AG09309 (cell line): ENCODE measurements at regions not wholly inside any gene's neighbourhood (a gene's known extent, or its start where the extent isn't known, plus 50 kb on each side); places are given as distances from the start of the nearest gene placed in this dataset.

Source experiments
- DNase-seq: peaks from one replicate; pipeline ENCODE4 v3.0.0-alpha.2; 2010; ENCODE audit warnings: low read depth
- H3K4me3 ChIP-seq: 2 replicates; pipeline ENCODE4 v1.5.1; 2011; ENCODE audit warnings: mild to moderate bottlenecking, low read depth, low read length, moderate library complexity; ENCODE audit not compliant: control insufficient read depth
- CTCF ChIP-seq: IDR thresholded peaks from 2 replicates; pipeline ENCODE4 v1.5.1; 2011; ENCODE audit warnings: mild to moderate bottlenecking, low read depth, low read length, inconsistent platforms; ENCODE audit not compliant: insufficient read depth, control insufficient read depth; ENCODE audit errors: missing control alignments

- no peak for DNase-seq
Observed at GRCh38 chr5:167839065-167839464, 452.4 kb upstream of the WWC1 start.

GRCh38 chr5:167840527-167841130 is 450.8 kb upstream of the WWC1 start:
- H3K4me3 ChIP-seq, result no peak overlapping the region
- TF ChIP-seq CTCF, result no peak
- no peak for DNase-seq

More at GRCh38 chr5:167839065-167839464, 452.4 kb upstream of the WWC1 start:
- no peak overlapping the region for H3K4me3 ChIP-seq
- TF ChIP-seq CTCF, result no peak

- H3K4me3 ChIP-seq, result no peak overlapping the region
- no peak for TF ChIP-seq CTCF
- no peak for DNase-seq
Observed at GRCh38 chr5:167843881-167844572, 447.4 kb upstream of the WWC1 start.

- no peak for TF ChIP-seq CTCF
- no peak for DNase-seq
Observed at GRCh38 chr5:167845952-167846351, 445.5 kb upstream of the WWC1 start.

GRCh38 chr5:167849874-167850273 is 441.6 kb upstream of the WWC1 start:
- no peak for DNase-seq
- no peak overlapping the region for H3K4me3 ChIP-seq
- TF ChIP-seq CTCF, result no peak

More at GRCh38 chr5:167845952-167846351, 445.5 kb upstream of the WWC1 start:
- no peak overlapping the region for H3K4me3 ChIP-seq

GRCh38 chr5:167850911-167851310 is 440.5 kb upstream of the WWC1 start:
- no peak for DNase-seq
- TF ChIP-seq CTCF, result no peak
- no peak overlapping the region for H3K4me3 ChIP-seq
